Astrocyte (in vitro differentiated cells and primary cell): ENCODE measurements at regions not wholly inside any gene's neighbourhood (a gene's known extent, or its start where the extent isn't known, plus 50 kb on each side); places are given as distances from the start of the nearest gene placed in this dataset.

Experiments used
- EZH2 ChIP-seq: IDR thresholded peaks from 2 replicates; pipeline ENCODE4 v1.6.1; 2012; ENCODE audit warnings: mild to moderate bottlenecking, low read length, inconsistent platforms; ENCODE audit not compliant: insufficient read depth
- TF ChIP-seq, protein P1 (sequence below): IDR thresholded peaks from 2 replicates; pipeline ENCODE4 v1.5.1; 2011; ENCODE audit warnings: low read depth, mild to moderate bottlenecking, inconsistent platforms, low read length, moderate library complexity; ENCODE audit not compliant: insufficient read depth

DNA sequence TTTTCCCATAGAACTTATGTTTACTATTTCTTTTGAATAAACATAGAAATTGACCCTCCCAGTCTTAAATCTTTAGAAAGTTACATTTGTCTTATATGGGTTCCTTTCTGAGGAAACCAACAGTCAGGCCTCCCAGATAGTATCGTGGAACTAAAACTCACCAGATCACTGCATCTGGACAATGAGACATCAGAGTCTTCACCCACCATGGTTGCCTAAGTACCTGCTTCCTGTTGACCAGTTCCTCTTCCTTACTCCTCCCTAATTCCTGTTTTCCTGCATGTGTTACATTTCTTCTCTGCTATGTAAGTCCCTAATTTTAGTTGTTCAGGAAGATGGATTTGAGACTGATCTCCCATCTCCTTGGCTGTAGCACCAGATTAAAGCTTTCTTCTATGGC is 462.2 kb downstream of the DIRAS2 start:
- TF ChIP-seq, protein P1, sequence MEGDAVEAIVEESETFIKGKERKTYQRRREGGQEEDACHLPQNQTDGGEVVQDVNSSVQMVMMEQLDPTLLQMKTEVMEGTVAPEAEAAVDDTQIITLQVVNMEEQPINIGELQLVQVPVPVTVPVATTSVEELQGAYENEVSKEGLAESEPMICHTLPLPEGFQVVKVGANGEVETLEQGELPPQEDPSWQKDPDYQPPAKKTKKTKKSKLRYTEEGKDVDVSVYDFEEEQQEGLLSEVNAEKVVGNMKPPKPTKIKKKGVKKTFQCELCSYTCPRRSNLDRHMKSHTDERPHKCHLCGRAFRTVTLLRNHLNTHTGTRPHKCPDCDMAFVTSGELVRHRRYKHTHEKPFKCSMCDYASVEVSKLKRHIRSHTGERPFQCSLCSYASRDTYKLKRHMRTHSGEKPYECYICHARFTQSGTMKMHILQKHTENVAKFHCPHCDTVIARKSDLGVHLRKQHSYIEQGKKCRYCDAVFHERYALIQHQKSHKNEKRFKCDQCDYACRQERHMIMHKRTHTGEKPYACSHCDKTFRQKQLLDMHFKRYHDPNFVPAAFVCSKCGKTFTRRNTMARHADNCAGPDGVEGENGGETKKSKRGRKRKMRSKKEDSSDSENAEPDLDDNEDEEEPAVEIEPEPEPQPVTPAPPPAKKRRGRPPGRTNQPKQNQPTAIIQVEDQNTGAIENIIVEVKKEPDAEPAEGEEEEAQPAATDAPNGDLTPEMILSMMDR: no peak
- TF ChIP-seq EZH2: no peak
